COLO668 (cell line): ENCODE measurements at regions not wholly inside any gene's neighbourhood (a gene's known extent, or its start where the extent isn't known, plus 50 kb on each side); places are given as distances from the start of the nearest gene placed in this dataset.
"Not testable (repeated sequence)": the region's sequence is repeated elsewhere in the genome, so short reads cannot be mapped to it uniquely, and the experiment has no call there.

Experiments
- DNase-seq: peaks from one replicate; lab custom pipeline; 2025; ENCODE audit not compliant: unreplicated experiment; lab: John Stamatoyannopoulos, UW

GRCh38 chr10:20658158-20658557 lies 239.0 kb downstream of the NEBL start:
- no peak for DNase-seq

- no peak for DNase-seq
Measured at GRCh38 chr10:20656886-20657285, 240.2 kb downstream of the NEBL start.

DNA sequence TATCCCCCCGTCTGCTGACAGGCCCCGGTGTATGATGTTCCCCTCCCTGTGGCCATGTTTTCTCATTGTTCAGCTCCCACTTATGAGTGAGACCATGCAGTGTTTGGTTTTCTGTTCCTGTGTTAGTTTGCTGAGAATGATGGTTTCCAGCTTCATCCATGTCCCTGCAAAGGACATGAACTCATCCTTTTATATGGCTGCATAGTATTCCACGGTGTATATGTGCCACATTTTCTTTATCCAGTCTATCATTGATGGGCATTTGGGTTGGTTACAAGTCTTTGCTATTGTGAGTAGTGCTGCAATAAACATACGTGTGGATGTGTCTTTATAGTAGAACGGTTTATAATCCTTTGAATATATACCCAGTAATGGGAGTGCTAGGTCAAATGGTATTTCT lies 244.7 kb downstream of the NEBL start:
- DNase-seq, result not testable (repeated sequence)

DNA sequence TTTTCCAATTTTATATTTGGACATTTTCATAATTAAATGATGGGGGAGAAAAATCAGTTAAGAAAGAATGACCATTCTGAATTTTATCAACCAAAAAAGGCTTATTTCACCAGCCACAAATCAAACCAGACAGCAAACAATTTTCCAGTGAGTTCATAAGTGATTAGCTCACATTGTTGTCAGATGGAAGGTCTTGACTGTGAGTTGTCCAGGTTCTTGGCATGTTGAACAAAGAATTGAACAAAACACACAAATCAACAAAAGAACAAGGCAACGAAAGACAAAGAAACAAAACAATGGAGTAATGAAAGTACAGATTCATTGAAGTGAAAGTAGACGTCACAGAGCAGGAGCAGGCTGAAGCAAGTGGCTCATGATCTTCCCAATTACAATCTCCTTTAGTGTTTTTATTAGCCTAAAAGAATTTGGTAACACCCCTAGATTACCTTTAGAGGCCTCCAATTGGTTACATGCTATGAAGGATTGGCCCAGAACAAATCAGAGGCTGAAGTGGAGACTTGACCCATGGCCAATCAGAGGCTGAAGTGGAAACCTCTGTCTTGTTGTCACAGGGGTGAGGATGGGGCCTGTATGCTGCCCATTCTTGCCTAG lies 248.7 kb downstream of the NEBL start:
- peak; percentile 3 for DNase-seq

GRCh38 chr10:20647756-20648155 lies 249.4 kb downstream of the NEBL start:
- no peak for DNase-seq

DNA sequence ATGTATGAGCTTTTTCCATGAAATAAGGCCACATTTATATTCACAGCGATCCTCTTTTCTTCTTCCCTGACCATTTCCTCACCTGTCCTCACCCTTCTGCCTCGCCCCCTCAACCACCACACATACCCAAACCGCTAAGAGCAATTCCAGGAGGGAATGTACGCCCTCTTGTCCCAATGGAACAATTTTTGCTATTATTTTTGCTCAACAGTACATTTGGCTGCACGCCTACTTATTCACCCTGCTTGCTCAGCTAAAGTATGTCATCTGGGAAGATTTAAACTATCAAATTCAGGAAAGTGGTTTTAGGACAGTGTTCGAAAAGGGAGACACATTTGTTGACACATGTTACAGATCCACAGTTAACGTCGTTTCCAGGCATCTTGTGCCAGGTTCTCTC lies 252.7 kb downstream of the NEBL start:
- DNase-seq, result no peak

DNA sequence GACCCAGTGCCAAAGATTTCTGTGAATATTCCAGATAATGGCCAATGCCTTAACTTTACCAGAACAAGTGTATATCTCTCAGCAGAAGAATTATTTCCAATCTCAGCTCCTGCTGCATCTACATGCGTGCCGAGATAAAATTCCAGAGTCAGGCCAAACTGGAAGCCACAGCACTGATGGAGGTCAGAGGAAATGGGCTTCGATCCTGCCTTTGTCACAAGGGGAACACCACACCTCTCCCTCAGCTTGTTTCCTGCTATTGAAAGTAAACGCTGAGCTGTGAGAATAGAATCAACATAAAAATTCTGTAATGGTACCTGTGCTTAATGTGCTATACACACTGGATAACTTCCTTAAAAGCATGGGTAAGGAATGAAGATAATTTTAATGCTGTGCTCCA lies 255.5 kb downstream of the NEBL start:
- DNase-seq, result no peak

GRCh38 chr10:20635570-20635969 lies 261.5 kb downstream of the NEBL start:
- no peak for DNase-seq

- DNase-seq, result no peak
Measured at GRCh38 chr10:20634839-20635238, 262.3 kb downstream of the NEBL start.

GRCh38 chr10:20633714-20634113 lies 263.4 kb downstream of the NEBL start:
- DNase-seq, result no peak

DNA sequence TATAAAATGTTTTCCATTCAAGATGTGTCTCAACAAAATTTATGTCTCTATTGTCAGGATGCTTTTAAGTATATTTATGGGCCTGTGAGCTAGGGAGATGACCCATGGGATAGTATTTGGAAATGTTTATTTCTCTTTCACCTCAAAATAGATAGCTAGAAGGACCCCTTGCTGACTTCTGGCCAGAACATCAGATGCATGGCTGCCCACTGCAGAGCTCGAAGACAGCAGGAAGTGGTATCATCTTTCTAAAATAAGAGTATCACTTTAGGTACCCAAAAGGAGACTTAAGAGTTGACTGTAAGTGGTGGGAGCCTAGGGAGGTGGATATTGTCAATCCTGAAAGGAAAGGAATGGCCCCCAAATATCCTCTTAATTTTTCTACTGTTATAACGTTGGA lies 264.4 kb downstream of the NEBL start:
- no peak for DNase-seq

GRCh38 chr10:20631229-20631628 lies 265.9 kb downstream of the NEBL start:
- no peak for DNase-seq

DNA sequence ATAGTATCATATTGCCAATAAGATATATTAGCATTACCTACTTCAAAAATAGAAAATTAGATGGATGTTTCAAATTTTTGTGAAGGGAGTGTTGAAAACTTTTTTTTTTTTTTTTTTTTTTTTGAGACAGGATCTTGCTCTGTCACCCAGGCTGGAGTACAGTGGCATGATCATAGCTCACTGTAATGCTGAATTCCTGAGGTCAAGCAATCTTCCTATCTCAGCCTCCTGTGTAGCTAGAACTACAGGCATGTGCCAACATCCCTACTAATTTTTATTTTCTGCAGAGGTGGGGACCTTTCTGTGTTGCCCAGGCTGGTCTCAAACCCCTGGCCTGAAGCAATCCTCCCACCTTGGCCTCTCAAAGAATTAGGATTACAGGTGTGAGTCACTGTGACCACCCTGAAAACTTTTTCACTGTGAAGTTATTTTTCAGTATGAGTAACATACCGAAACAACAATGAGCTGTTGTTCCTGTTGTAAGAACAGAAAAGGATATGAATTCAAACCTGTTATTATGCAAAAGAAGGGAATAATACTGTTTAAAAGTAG lies 266.9 kb downstream of the NEBL start:
- no peak for DNase-seq

DNA sequence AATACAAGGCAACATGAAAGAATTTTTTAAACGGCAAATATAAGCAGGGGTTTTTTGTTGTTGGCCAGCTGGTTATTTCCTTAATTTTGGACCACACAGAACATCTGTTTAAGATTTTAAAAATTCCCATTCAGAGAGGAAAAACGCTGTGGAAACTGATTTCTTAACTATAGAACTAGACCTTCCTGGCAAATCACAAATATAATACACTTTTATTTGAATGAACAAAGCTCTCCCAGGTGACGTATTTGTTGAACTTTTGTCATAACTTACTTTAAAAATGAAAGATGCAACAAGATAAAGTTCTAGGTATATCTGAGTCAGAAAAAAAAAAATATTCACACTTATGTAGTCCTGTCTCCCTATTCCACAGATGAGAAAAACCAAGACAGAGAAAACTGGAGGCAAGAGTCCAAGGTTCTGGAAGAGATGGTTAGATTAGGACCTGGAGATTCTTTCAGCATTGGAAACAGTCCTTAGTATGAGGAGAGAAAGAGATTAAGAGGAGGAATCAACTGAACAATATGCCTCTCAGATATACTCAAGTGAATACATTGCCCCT lies 269.1 kb downstream of the NEBL start:
- DNase-seq, result no peak

DNA sequence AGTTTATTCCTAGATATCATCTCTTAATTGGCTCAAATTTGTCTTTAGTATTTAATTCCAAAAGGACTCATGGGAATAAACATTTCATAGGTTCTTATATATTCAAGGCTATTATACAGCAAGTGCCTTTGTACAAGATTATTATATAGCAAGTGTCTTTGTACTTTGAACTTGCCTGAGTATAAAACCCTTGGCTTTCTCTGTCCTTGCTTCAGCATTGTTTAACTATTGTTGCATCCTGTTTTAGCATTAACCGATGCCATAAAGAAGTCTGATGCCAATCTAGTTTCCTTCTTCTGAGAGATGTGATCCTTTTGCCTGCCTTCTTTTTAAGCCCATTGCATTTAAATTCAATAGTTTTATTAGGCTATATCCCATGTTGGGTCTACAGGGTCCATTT lies 270.0 kb downstream of the NEBL start:
- no peak for DNase-seq

DNA sequence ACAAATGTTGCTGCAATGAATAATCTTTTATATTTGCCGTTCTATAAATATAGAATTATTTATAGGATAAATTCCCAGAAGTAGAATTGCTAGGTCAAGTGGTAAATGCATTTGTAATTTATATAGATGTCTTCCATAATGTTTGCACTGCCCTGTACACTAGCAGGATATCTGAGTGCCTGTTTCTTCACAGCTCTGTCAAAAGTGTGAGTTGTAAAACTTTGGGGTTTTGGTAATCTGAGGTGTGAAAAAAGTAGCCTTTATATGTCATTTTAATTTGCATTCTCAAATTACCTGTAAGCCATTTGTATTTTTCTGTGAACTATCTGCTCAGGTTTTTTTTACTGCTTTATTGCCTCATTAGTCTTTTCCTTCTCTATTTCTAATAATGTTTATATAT lies 271.2 kb downstream of the NEBL start:
- no peak for DNase-seq

- DNase-seq, result no peak
Measured at GRCh38 chr10:20624642-20625041, 272.5 kb downstream of the NEBL start.

DNA sequence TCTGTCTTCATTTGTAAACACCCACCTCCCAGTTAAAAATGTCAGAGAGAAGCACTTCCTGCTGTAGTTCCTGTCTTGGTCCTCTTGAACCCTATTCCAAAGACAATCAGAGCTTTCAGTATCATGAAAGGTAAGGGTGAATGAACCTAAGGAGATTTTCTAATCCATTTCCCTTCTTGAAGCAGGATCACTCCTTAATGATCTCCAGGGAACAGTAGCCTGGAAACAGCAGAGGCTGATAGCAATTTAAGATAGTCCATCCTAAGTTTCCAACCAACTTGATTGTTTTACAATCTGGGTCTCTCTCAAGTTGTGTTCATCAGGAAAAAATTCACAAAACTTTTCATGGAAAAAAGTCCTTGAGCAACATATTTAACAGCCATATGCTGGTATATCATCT lies 273.6 kb downstream of the NEBL start:
- no peak for DNase-seq

DNA sequence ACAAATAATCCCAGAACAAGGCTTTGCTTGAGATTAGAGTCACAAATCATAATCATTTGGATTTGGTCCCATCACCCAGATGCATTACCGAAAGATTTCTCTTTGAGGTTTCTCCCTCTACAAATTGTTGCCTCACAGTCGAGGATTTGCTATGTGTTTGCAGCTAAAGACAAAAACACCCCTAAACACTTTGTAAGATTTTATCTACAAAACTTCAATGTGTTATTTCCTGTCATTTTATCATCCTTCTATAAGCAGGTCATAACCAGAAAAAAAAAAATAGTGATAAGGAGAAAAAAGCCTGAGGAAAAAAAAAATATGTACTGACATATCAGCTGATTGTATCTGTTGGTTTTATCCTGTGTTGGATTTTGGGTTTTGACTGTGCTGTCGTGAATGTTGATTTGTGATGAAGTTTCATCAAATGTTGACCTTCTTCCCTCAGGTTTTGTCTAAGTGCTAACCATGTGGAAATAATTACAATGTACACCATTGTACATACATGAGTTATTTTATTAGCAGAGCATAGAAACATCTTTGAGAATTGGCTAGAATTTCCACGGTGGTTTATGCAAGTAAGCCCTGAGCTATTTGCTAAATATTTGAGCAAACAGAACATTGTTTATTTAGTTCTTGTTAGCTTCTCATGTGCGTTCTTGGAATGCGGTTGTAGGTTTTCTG lies 274.4 kb downstream of the NEBL start:
- no peak for DNase-seq

- no peak for DNase-seq
Measured at GRCh38 chr10:20620981-20621380, 276.1 kb downstream of the NEBL start.

DNA sequence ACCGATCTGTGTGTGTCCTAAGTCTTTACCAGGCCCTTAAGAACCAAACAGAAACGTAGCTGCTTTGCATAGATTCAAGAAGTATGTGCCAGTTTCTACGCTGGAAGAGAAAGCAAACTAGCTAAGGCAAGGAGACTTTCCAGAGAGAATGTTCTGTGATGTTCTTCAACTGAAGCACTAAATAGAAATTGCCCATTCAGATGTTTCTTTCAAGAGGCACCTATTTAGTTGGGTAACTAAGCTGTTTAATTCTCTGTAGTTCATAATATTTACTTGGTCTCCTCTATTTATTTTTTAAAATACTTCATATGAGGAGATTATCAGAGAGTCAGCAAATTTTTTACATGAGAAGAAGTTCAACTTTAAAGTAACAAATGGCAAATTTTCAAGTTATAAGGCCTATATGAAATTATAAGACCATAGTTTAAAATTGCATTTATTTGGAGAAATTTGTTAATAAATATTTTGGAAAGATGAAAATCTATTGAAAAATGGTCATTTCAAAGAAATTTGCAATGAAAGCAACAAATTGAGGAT lies 279.0 kb downstream of the NEBL start:
- DNase-seq, result no peak
